Renal cortical epithelial cell (primary cell): ENCODE measurements at regions not wholly inside any gene's neighbourhood (a gene's known extent, or its start where the extent isn't known, plus 50 kb on each side); places are given as distances from the start of the nearest gene placed in this dataset.
"Not testable (repeated sequence)": the region's sequence is repeated elsewhere in the genome, so short reads cannot be mapped to it uniquely, and the experiment has no call there.

ENCODE experiments used
- DNase-seq: peaks from one replicate; pipeline ENCODE4 v3.0.0-alpha.2; 2011; ENCODE audit warnings: low read depth

- DNase-seq: no peak
Measured at GRCh38 chrX:115357326-115358120, 68.0 kb downstream of the LUZP4 start.

GRCh38 chrX:115359508-115359907, 70.0 kb downstream of the LUZP4 start:
- DNase-seq: not testable (repeated sequence)

GRCh38 chrX:115360220-115360781, 70.8 kb downstream of the LUZP4 start:
- no peak for DNase-seq

- peak; percentile 75 for DNase-seq
Measured at GRCh38 chrX:115362334-115363095, 73.0 kb downstream of the LUZP4 start.

- no peak for DNase-seq
Measured at GRCh38 chrX:115363372-115363771, 73.9 kb downstream of the LUZP4 start.

- no peak for DNase-seq
Measured at GRCh38 chrX:115363897-115364296, 74.4 kb downstream of the LUZP4 start.

GRCh38 chrX:115364670-115365069, 75.2 kb downstream of the LUZP4 start:
- no peak for DNase-seq

- DNase-seq: peak; percentile 59
Measured at GRCh38 chrX:115366535-115366934, 77.0 kb downstream of the LUZP4 start.

GRCh38 chrX:115367455-115367854, 77.9 kb downstream of the LUZP4 start:
- peak; percentile 79 for DNase-seq

GRCh38 chrX:115367951-115368350, 78.4 kb downstream of the LUZP4 start:
- DNase-seq: peak; percentile 43

- DNase-seq: no peak
Measured at GRCh38 chrX:115368876-115369275, 79.4 kb downstream of the LUZP4 start.

- DNase-seq: peak; percentile 80
Measured at GRCh38 chrX:115372152-115372551, 82.6 kb downstream of the LUZP4 start.

GRCh38 chrX:115373308-115373707, 83.8 kb downstream of the LUZP4 start:
- no peak for DNase-seq

- peak; percentile 47 for DNase-seq
Measured at GRCh38 chrX:115378471-115378870, 89.0 kb downstream of the LUZP4 start.

- DNase-seq: no peak
Measured at GRCh38 chrX:115387327-115387726, 97.8 kb downstream of the LUZP4 start.

- no peak for DNase-seq
Measured at GRCh38 chrX:115388879-115389278, 99.4 kb downstream of the LUZP4 start.

GRCh38 chrX:115390078-115390477, 100.6 kb downstream of the LUZP4 start:
- no peak for DNase-seq

- DNase-seq: no peak
Measured at GRCh38 chrX:115392031-115392430, 102.5 kb downstream of the LUZP4 start.

GRCh38 chrX:115392871-115393270, 103.4 kb downstream of the LUZP4 start:
- no peak for DNase-seq

GRCh38 chrX:115393271-115393670, 103.8 kb downstream of the LUZP4 start:
- DNase-seq: peak; percentile 93

GRCh38 chrX:115394806-115395205, 105.3 kb downstream of the LUZP4 start:
- not testable (repeated sequence) for DNase-seq

GRCh38 chrX:115399306-115399705, 109.8 kb downstream of the LUZP4 start:
- DNase-seq: no peak

GRCh38 chrX:115400960-115401359, 111.4 kb downstream of the LUZP4 start:
- no peak for DNase-seq
